GM21528 (cell line): ENCODE measurements at regions not wholly inside any gene's neighbourhood (a gene's known extent, or its start where the extent isn't known, plus 50 kb on each side); places are given as distances from the start of the nearest gene placed in this dataset.

ENCODE experiments used
- ATAC-seq: cut with Tn5 transposase; IDR thresholded peaks from one replicate; pipeline ENCODE4 v1.9.1; 2021; ENCODE audit warnings: mild to moderate bottlenecking, moderate library complexity; ENCODE audit not compliant: unreplicated experiment, low FRiP score

GRCh38 chr4:89439533-89439932, 131.9 kb upstream of the GPRIN3 start:
- no peak for ATAC-seq

- ATAC-seq: no peak
Measured at GRCh38 chr4:89438102-89438831, 130.7 kb upstream of the GPRIN3 start.

GRCh38 chr4:89434364-89434988, 126.9 kb upstream of the GPRIN3 start:
- peak; percentile 63 for ATAC-seq

DNA sequence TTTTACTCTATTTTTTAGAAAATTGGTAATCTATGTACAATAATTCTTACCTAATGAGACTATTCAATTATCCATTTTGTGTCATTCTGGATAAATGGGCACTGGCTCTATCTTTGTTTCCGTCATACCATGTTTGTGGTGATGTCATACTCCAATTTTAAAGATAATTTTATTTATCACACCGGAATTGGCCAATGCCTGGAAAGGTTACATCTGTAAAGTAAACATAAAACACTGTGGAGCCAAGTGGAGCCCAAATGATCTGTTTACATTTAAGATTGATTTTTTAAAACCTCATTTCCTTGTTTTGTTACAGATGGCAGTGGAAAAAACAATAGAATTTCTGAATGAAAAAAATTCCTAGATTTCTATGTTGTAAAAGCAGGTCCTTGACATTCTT, 120.2 kb upstream of the GPRIN3 start:
- ATAC-seq: no peak

GRCh38 chr4:89425023-89425422, 117.4 kb upstream of the GPRIN3 start:
- ATAC-seq: no peak

- ATAC-seq: no peak
Measured at GRCh38 chr4:89422441-89422990, 114.9 kb upstream of the GPRIN3 start.

GRCh38 chr4:89420507-89420906, 112.9 kb upstream of the GPRIN3 start:
- ATAC-seq: no peak

DNA sequence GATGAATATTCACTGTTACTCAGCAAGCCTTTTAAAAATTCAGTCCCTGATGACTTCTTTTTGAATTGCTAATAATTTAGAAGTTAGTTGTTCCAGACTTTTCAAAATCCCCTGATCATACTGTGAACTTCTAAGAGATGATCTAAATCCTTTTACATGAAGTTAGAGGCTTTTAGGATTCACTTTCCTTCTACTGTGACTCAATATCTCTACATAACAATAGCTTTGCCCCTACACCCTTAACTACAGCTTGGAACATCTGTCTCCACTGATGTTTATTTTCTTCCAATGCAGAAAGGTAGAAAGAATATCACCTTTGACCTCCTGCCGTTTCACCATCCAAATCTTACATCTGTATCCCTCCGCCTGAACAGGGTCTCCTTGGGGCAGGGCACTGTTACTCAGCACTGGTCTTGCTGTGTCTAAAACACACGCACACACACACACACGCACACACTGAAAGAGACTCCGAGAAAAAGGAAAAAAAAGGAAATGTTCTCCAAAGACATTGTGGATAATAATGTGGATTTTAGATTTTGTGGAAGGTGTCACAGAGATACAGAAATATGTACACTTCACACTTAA, 111.6 kb upstream of the GPRIN3 start:
- ATAC-seq: no peak

DNA sequence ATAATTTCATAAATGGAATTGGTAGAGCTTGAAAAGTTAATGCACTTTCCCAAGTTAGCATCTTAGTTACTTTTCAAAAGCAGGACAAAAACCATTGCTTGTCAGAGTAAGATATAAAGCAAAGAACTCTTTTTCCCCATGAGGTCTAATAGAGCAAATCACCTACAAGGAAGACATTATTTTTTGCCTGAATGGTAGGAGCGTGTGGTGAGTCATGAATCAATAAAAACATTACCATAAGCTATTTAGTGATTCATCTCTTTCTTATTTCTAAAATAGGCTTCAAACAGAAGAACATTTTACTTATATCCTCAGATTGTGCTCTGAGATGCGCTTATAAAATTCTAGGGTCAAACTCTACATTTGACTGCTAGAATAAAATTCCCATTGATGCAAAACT, 109.4 kb upstream of the GPRIN3 start:
- no peak for ATAC-seq

DNA sequence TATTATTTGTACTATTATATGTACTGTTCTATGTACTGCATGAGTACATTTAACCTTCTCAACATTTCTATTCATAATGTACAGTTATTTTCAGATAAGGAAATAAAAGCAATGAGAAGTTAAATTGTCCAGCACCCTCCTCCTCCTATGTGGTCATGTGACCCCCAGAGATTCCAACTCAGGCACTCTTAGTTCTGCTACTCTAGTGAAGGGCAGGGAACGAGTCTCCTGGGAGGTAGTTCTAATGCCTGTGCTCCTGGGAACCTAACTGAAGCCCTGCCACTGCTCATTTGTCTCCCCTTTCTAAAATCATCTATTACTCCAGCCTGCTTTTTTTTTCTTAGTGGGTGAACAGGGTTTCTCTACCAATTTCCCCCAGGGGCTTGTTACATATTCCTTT, 105.9 kb upstream of the GPRIN3 start:
- no peak for ATAC-seq

- ATAC-seq: no peak
Measured at GRCh38 chr4:89411539-89412309, 104.1 kb upstream of the GPRIN3 start.

- ATAC-seq: no peak
Measured at GRCh38 chr4:89410687-89411086, 103.1 kb upstream of the GPRIN3 start.

- no peak for ATAC-seq
Measured at GRCh38 chr4:89404530-89404929, 96.9 kb upstream of the GPRIN3 start.

GRCh38 chr4:89403826-89404225, 96.2 kb upstream of the GPRIN3 start:
- no peak for ATAC-seq

GRCh38 chr4:89400287-89401035, 92.9 kb upstream of the GPRIN3 start:
- no peak for ATAC-seq

DNA sequence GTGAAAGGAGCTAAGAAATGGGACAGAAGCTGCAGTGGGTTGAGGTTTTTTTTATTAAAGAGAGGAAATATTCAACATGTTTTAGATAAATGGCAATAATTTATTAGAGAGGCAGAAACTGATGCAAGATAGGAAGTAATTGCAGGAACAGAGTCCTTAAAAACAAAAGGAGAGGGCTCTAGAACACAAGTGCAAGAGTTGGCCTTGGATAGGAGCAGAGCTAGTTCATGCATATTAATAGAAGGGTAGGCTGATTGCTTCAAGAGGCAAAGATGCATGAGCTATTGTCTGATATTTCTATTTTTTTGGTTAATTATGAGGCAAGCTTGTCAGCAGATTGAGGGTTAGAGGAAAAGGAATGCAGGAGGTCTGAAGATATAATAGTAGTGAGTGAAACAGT, 91.0 kb upstream of the GPRIN3 start:
- no peak for ATAC-seq

DNA sequence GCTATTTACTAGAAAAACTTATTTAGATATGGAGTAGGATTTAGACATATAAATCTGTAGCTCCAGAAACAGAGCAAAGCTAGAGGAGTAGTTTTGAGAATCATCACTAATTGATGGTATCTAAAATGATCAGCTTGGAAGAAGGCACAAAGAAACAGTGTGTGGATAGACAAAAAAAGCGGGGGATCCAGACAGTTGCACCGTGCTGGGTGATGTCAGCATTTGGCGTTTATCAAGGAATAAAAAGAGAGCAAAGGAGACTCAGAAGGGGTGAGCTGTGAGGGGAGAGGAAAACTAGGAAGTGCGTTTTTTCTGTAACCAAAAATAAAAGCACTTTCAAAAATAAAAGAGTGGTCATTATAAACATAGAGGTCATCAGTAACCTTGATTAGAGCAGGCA, 90.5 kb upstream of the GPRIN3 start:
- ATAC-seq: no peak

- ATAC-seq: no peak
Measured at GRCh38 chr4:89397441-89397840, 89.8 kb upstream of the GPRIN3 start.

GRCh38 chr4:89382439-89382838, 74.8 kb upstream of the GPRIN3 start:
- no peak for ATAC-seq

- no peak for ATAC-seq
Measured at GRCh38 chr4:89380980-89381379, 73.4 kb upstream of the GPRIN3 start.
